ENCODE measurements at regions not wholly inside any gene's neighbourhood (a gene's known extent, or its start where the extent isn't known, plus 50 kb on each side); places are given as distances from the start of the nearest gene placed in this dataset.
"Not testable (repeated sequence)": the region's sequence is repeated elsewhere in the genome, so short reads cannot be mapped to it uniquely, and the experiment has no call there.

DNA sequence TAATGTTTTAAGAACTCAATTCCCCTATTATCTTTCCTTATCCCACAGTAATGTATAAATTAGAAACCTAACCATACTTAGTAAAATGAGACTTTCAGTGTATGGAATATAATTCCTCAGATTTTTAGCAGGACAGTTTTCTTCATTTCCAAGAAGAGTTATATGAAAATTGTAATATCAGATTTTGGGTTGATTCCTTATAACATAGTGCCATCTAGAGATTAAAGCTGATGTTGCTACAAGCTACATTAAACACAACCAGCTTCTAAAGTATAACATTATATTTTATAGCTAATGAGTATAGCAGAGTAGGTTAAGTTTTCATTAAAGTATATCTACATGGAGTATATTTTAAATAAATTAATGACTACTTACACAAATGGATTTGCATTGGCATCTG is 99.7 kb upstream of the MIR17HG start:
- H3K9me3 ChIP-seq (ENCODE audit: control insufficient read depth, insufficient read depth, low read length) = no peaks in the 10 kb centered on the region
- DNase-seq (no peak), ATAC-seq (no peak)
- no peaks in the 10 kb centered on the region for H3K36me3 ChIP-seq (ENCODE audit: control insufficient read depth, insufficient read depth, low read length)
- no peak overlapping the region for H3K4me3 ChIP-seq (ENCODE audit: low read length)
- H3K4me1 ChIP-seq (ENCODE audit: control insufficient read depth, insufficient read depth, low read length) = no peaks in the 10 kb centered on the region
- no peak overlapping the region for H3K27ac ChIP-seq (ENCODE audit: low read length)
- intact Hi-C loops (cut with micrococcal nuclease) = no loop called here
- no peaks in the 10 kb centered on the region for H3K27me3 ChIP-seq (ENCODE audit: control insufficient read depth, insufficient read depth, low read length)
- H3K36me3 Mint-ChIP-seq = no peaks in the 10 kb centered on the region
- H3K4me1 Mint-ChIP-seq = no peaks in the 10 kb centered on the region
- H3K27ac Mint-ChIP-seq = no peak overlapping the region
- no peak for TF ChIP-seq CTCF (IDR thresholded peaks at IDR 0.05)
- peaks cover 0 to under 1% of the 10 kb centered on the region in 2 donors for H3K9me3 Mint-ChIP-seq
- no peak overlapping the region for H3K4me3 Mint-ChIP-seq
- no peaks in the 10 kb centered on the region for H3K27me3 Mint-ChIP-seq (ENCODE audit: low read depth in 2 of 2)

DNA sequence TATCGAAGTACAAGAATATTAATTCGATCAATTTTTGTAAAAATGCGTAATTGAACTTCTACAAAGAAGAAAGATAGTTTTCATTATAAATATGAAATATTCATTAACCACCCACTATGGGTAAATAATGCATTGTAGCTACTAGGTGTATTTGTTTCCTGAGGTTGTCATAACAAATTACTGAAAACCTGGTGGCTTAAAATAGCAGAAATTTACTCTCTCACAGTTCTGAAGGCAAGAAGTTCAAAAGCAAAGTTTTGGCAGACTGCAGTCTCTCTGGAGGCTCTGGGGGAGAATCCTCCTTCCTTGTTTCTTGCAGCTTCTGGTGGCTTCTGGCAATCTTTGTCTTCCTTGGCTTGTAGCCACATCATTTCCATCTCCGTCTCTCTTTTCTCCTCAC is 99.2 kb upstream of the MIR17HG start:
- intact Hi-C loops (cut with micrococcal nuclease) = no loop called here
- ATAC-seq (no peak), DNase-seq (no peak)
- H3K4me1 Mint-ChIP-seq = no peaks in the 10 kb centered on the region
- no peaks in the 10 kb centered on the region for H3K36me3 Mint-ChIP-seq
- H3K36me3 ChIP-seq (ENCODE audit: control insufficient read depth, insufficient read depth, low read length) = no peaks in the 10 kb centered on the region
- H3K9me3 Mint-ChIP-seq = no peaks in the 10 kb centered on the region
- H3K4me3 Mint-ChIP-seq = no peak overlapping the region
- no peak overlapping the region for H3K27ac Mint-ChIP-seq
- no peak overlapping the region for H3K27ac ChIP-seq (ENCODE audit: low read length)
- WGBS (ENCODE audit: insufficient coverage) = 47% methylated on average over 1 of the region's 4 CpGs
- H3K4me1 ChIP-seq (ENCODE audit: control insufficient read depth, insufficient read depth, low read length) = no peaks in the 10 kb centered on the region
- no peak overlapping the region for H3K4me3 ChIP-seq (ENCODE audit: low read length)
- H3K27me3 ChIP-seq (ENCODE audit: control insufficient read depth, insufficient read depth, low read length) = no peaks in the 10 kb centered on the region
- no peak for TF ChIP-seq CTCF (IDR thresholded peaks at IDR 0.05)
- no peaks in the 10 kb centered on the region for H3K9me3 ChIP-seq (ENCODE audit: control insufficient read depth, insufficient read depth, low read length)
- no peaks in the 10 kb centered on the region for H3K27me3 Mint-ChIP-seq (ENCODE audit: low read depth in 2 of 2)

- H3K36me3 Mint-ChIP-seq = no peaks in the 10 kb centered on the region
- H3K9me3 ChIP-seq (ENCODE audit: control insufficient read depth, insufficient read depth, low read length) = no peaks in the 10 kb centered on the region
- H3K4me3 Mint-ChIP-seq = no peak overlapping the region
- H3K27me3 ChIP-seq (ENCODE audit: control insufficient read depth, insufficient read depth, low read length) = no peaks in the 10 kb centered on the region
- H3K9me3 Mint-ChIP-seq = peaks cover 0 to 3% of the 10 kb centered on the region in 2 donors
- H3K27me3 Mint-ChIP-seq (ENCODE audit: low read depth in 2 of 2) = no peaks in the 10 kb centered on the region
- no peak overlapping the region for H3K27ac Mint-ChIP-seq
- no peak overlapping the region for H3K27ac ChIP-seq (ENCODE audit: low read length)
- WGBS (ENCODE audit: insufficient coverage) = 70% methylated on average over 2 of the region's 2 CpGs
- ATAC-seq (no peak), DNase-seq (no peak)
- H3K36me3 ChIP-seq (ENCODE audit: control insufficient read depth, insufficient read depth, low read length) = no peaks in the 10 kb centered on the region
- no peaks in the 10 kb centered on the region for H3K4me1 Mint-ChIP-seq
- no peak overlapping the region for H3K4me3 ChIP-seq (ENCODE audit: low read length)
- no peaks in the 10 kb centered on the region for H3K4me1 ChIP-seq (ENCODE audit: control insufficient read depth, insufficient read depth, low read length)
- intact Hi-C loops (cut with micrococcal nuclease) = no loop called here
- no peak for TF ChIP-seq CTCF (IDR thresholded peaks at IDR 0.05)
These were observed 98.1 kb upstream of the MIR17HG start for GRCh38 chr13:91249370-91249769.

GRCh38 chr13:91249861-91250260 is 97.6 kb upstream of the MIR17HG start:
- intact Hi-C loops (cut with micrococcal nuclease) = no loop called here
- peaks cover 0 to 3% of the 10 kb centered on the region in 2 donors for H3K9me3 Mint-ChIP-seq
- WGBS (ENCODE audit: insufficient coverage) = 75% methylated on average over 1 of the region's 2 CpGs
- Histone ChIP-seq H3K27me3 (ENCODE audit: control insufficient read depth, insufficient read depth, low read length) (no peaks in the 10 kb centered on the region), H3K4me3 (ENCODE audit: low read length) (no peak overlapping the region), H3K27ac (ENCODE audit: low read length) (no peak overlapping the region), H3K4me1 (ENCODE audit: control insufficient read depth, insufficient read depth, low read length) (no peaks in the 10 kb centered on the region), H3K9me3 (ENCODE audit: control insufficient read depth, insufficient read depth, low read length) (no peaks in the 10 kb centered on the region), H3K36me3 (ENCODE audit: control insufficient read depth, insufficient read depth, low read length) (no peaks in the 10 kb centered on the region)
- H3K27ac Mint-ChIP-seq = no peak overlapping the region
- no peak for ATAC-seq
- H3K36me3 Mint-ChIP-seq = no peaks in the 10 kb centered on the region
- no peaks in the 10 kb centered on the region for H3K27me3 Mint-ChIP-seq (ENCODE audit: low read depth in 2 of 2)
- no peak for TF ChIP-seq CTCF (IDR thresholded peaks at IDR 0.05)
- H3K4me1 Mint-ChIP-seq = no peaks in the 10 kb centered on the region
- H3K4me3 Mint-ChIP-seq = no peak overlapping the region
- DNase-seq = no peak

DNA sequence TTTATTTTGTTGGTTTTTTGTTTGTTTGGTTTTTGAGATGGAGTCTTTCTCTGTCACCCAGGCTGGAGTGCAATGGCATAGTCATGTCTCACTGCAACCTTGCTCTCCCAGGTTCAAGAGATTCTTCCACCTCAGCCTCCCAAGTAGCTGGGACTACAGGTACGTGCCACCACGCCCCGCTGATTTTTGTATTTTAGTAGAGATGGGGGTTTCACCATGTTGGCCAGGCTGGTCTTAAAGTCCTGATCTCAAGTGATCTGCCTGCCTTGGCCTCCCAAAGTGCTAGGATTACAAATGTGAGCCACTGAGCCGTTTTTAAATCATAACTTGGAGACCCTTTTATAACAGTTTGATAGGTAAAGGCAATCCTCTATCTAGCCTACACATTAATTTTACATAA is 95.9 kb upstream of the MIR17HG start:
- H3K36me3 ChIP-seq (ENCODE audit: control insufficient read depth, insufficient read depth, low read length); H3K27me3 Mint-ChIP-seq (ENCODE audit: low read depth in 2 of 2); H3K4me3 ChIP-seq (ENCODE audit: low read length); H3K9me3 ChIP-seq (ENCODE audit: control insufficient read depth, insufficient read depth, low read length); H3K27ac ChIP-seq (ENCODE audit: low read length); ATAC-seq; H3K9me3 Mint-ChIP-seq; DNase-seq; H3K4me3 Mint-ChIP-seq; H3K4me1 Mint-ChIP-seq; intact Hi-C loops (cut with micrococcal nuclease); H3K27me3 ChIP-seq (ENCODE audit: control insufficient read depth, insufficient read depth, low read length); H3K4me1 ChIP-seq (ENCODE audit: control insufficient read depth, insufficient read depth, low read length); H3K27ac Mint-ChIP-seq; H3K36me3 Mint-ChIP-seq: not testable (repeated sequence)
- 97% methylated on average over 3 of the region's 4 CpGs for WGBS (ENCODE audit: insufficient coverage)
